GM23338 (cell line): ENCODE measurements at regions not wholly inside any gene's neighbourhood (a gene's known extent, or its start where the extent isn't known, plus 50 kb on each side); places are given as distances from the start of the nearest gene placed in this dataset.

Experiments used
- ATAC-seq: fragments of 200-7000 bp; cut with Tn5 transposase; 3 replicates; pipeline ENCODE4 v1.9.1; 2020
- DNase-seq: peaks from one replicate; pipeline ENCODE4 v3.0.0-alpha.2; 2015; ENCODE audit warnings: low spot score
- H2AFZ ChIP-seq: fragments of 200-600 bp; sonication (generic); 2 replicates; pipeline ENCODE4 v1.8.0; 2016; ENCODE audit warnings: antibody characterized with exemption, mild to moderate bottlenecking, moderate library complexity
- H3F3A ChIP-seq: fragments of 200-600 bp; sonication (generic); replicated peaks from 2 replicates; pipeline ENCODE4 v1.8.0; 2017; ENCODE audit warnings: antibody characterized with exemption, mixed run types, low read depth
- H3K27ac ChIP-seq: fragments of 200-600 bp; sonication (generic); 2 replicates; pipeline ENCODE4 v1.6.1; 2016; ENCODE audit warnings: low read depth
- H3K27me3 ChIP-seq: fragments of 200-600 bp; sonication (generic); 2 replicates; pipeline ENCODE4 v1.8.0; 2016; ENCODE audit warnings: mild to moderate bottlenecking, mixed run types, moderate library complexity; ENCODE audit not compliant: insufficient read depth
- H3K36me3 ChIP-seq: fragments of 200-600 bp; sonication (generic); 2 replicates; pipeline ENCODE4 v1.8.0; 2016; ENCODE audit warnings: mild to moderate bottlenecking; ENCODE audit not compliant: insufficient read depth
- H3K4me1 ChIP-seq: fragments of 200-600 bp; sonication (generic); 2 replicates; pipeline ENCODE4 v1.8.0; 2016; ENCODE audit warnings: mild to moderate bottlenecking, moderate library complexity; ENCODE audit not compliant: insufficient read depth
- H3K4me2 ChIP-seq: fragments of 200-600 bp; sonication (generic); 2 replicates; pipeline ENCODE4 v1.7.1; 2017; ENCODE audit warnings: mixed run types
- H3K4me3 ChIP-seq: fragments of 200-600 bp; sonication (generic); 2 replicates; pipeline ENCODE4 v1.6.1; 2016; ENCODE audit warnings: mixed run types
- H3K79me2 ChIP-seq: fragments of 200-600 bp; sonication (generic); replicated peaks from 2 replicates; pipeline ENCODE4 v1.8.0; 2017; ENCODE audit warnings: mild to moderate bottlenecking; ENCODE audit not compliant: insufficient read depth
- H3K9me2 ChIP-seq: fragments of 200-600 bp; sonication (generic); 2 replicates; pipeline ENCODE4 v1.8.0; 2017; ENCODE audit not compliant: insufficient read depth
- H4K20me1 ChIP-seq: fragments of 200-600 bp; sonication (generic); replicated peaks from 2 replicates; pipeline ENCODE4 v1.8.0; 2017; ENCODE audit warnings: mild to moderate bottlenecking; ENCODE audit not compliant: insufficient read depth
- H3K27ac Mint-ChIP-seq: 2 replicates; pipeline ENCODE4 v1.8.0; 2020; ENCODE audit warnings: inconsistent platforms, mild to moderate bottlenecking, moderate library complexity, mixed read lengths
- H3K27me3 Mint-ChIP-seq: 3 replicates; pipeline ENCODE4 v1.8.0; 2022; ENCODE audit warnings: low read depth, mild to moderate bottlenecking, moderate library complexity, mixed read lengths, inconsistent platforms; ENCODE audit not compliant: insufficient read depth, poor library complexity
- H3K36me3 Mint-ChIP-seq: 3 replicates; pipeline ENCODE4 v1.8.0; 2021; ENCODE audit warnings: low read depth, mild to moderate bottlenecking, inconsistent platforms, moderate library complexity, mixed read lengths
- H3K4me1 Mint-ChIP-seq: 3 replicates; pipeline ENCODE4 v1.8.0; 2020; ENCODE audit warnings: mild to moderate bottlenecking, inconsistent platforms, mixed read lengths
- H3K4me3 Mint-ChIP-seq: 3 replicates; pipeline ENCODE4 v1.8.0; 2021; ENCODE audit warnings: moderate library complexity, mild to moderate bottlenecking, inconsistent platforms, mixed read lengths
- H3K9me3 Mint-ChIP-seq: 3 replicates; pipeline ENCODE4 v1.8.0; 2020; ENCODE audit warnings: moderate library complexity, mild to moderate bottlenecking, inconsistent platforms, mixed read lengths
- CREB1 ChIP-seq: fragments of 250-450 bp; sonication (Bioruptor Pico); IDR thresholded peaks from 2 replicates; pipeline ENCODE4 v1.5.0; 2020; ENCODE audit warnings: low read depth, mild to moderate bottlenecking, moderate library complexity
- CTCF ChIP-seq, 2 experiments: fragments of 200-600 bp in 1 of 2; sonication (generic) in 1 of 2; conservative IDR thresholded peaks; 2 replicates each; pipeline versions ENCODE4 v1.5.1 to v1.6.1; 2016 to 2017; ENCODE audit warnings: antibody characterized with exemption in 2 of 2, low read depth in 2 of 2, mild to moderate bottlenecking in 2 of 2, moderate library complexity in 1 of 2
- EZH2phosphoT487 ChIP-seq: fragments of 200-600 bp; sonication (generic); IDR thresholded peaks from one replicate; pipeline ENCODE4 v1.8.1; 2018; ENCODE audit warnings: antibody characterized with exemption; ENCODE audit not compliant: unreplicated experiment
- NANOG ChIP-seq: IDR thresholded peaks from 2 replicates; pipeline ENCODE4 v1.6.1; 2016; ENCODE audit warnings: antibody characterized with exemption, borderline replicate concordance
- POLR2AphosphoS5 ChIP-seq: IDR thresholded peaks from 2 replicates; pipeline ENCODE4 v1.6.1; 2016; ENCODE audit warnings: antibody characterized with exemption, low read depth
- STAT1 ChIP-seq: IDR thresholded peaks from one replicate; pipeline ENCODE4 v1.6.1; 2016; ENCODE audit warnings: antibody characterized with exemption; ENCODE audit not compliant: unreplicated experiment
- ZNF114 ChIP-seq: fragments of 250-450 bp; sonication (Bioruptor Pico); IDR thresholded peaks from 2 replicates; pipeline ENCODE4 v1.5.0; 2020; ENCODE audit warnings: mild to moderate bottlenecking, moderate library complexity
- ZNF331 ChIP-seq: fragments of 250-450 bp; sonication (Bioruptor Pico); IDR thresholded peaks from 2 replicates; pipeline ENCODE4 v1.5.0; 2020; ENCODE audit warnings: low read depth, mild to moderate bottlenecking, moderate library complexity
- TF ChIP-seq, protein P1 (sequence below): IDR thresholded peaks from one replicate; pipeline ENCODE4 v1.6.1; 2018; ENCODE audit warnings: antibody characterized with exemption; ENCODE audit not compliant: unreplicated experiment
- TF ChIP-seq, protein P2 (sequence below): fragments of 250-450 bp; sonication (Bioruptor Pico); IDR thresholded peaks from 2 replicates; pipeline ENCODE4 v1.5.0; 2020; ENCODE audit warnings: mild to moderate bottlenecking, moderate library complexity

DNA sequence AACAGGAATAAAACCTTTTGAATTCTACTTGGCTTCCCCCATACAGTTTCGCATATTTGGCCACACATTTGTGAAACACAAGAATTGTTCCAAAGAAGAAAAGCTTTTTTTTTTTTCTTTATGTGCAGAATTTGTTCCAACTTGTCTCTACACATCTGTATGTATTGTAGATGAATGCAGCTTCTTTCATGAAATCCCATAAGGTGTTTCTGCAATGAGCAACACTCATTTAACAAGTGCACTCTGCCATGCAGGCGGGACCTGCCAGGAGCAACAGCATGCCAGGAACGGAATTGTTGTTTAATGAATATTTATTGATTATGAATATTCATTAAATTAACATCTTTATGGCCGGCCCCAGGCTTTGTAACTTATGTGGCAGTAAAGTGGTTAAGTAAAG is 1075.0 kb downstream of the TTLL7 start:
- Histone ChIP-seq H3F3A (no peaks in the 10 kb centered on the region), H3K36me3 (no peaks in the 10 kb centered on the region), H4K20me1 (no peaks in the 10 kb centered on the region), H3K4me3 (no peak overlapping the region), H3K27me3 (no peaks in the 10 kb centered on the region), H3K4me2 (no peak overlapping the region), H3K4me1 (peaks cover 5% of the 10 kb centered on the region; the same call in 1 of the 2 replicates), H3K27ac (no peak overlapping the region), H2AFZ (0 out of 2 replicates have a peak overlapping the region, but pooled peaks have one; percentile 64), H3K79me2 (no peaks in the 10 kb centered on the region), H3K9me2 (peaks cover 3% of the 10 kb centered on the region; the same call in 1 of the 2 replicates)
- no peak overlapping the region for H3K27ac Mint-ChIP-seq
- DNase-seq (no peak), ATAC-seq (no peak)
- H3K4me1 Mint-ChIP-seq: peaks cover 24% of the 10 kb centered on the region
- H3K4me3 Mint-ChIP-seq: no peak overlapping the region
- TF ChIP-seq CREB1 (no peak), STAT1 (no peak), CTCF (conservative IDR thresholded peaks at IDR 0.05; ENCODE audit: low read depth in 2 of 2) (no peak), ZNF331 (CRISPR knock-in tag) (no peak), NANOG (no peak), POLR2AphosphoS5 (no peak), ZNF114 (CRISPR knock-in tag) (no peak), EZH2phosphoT487 (no peak)
- TF ChIP-seq, protein P1, sequence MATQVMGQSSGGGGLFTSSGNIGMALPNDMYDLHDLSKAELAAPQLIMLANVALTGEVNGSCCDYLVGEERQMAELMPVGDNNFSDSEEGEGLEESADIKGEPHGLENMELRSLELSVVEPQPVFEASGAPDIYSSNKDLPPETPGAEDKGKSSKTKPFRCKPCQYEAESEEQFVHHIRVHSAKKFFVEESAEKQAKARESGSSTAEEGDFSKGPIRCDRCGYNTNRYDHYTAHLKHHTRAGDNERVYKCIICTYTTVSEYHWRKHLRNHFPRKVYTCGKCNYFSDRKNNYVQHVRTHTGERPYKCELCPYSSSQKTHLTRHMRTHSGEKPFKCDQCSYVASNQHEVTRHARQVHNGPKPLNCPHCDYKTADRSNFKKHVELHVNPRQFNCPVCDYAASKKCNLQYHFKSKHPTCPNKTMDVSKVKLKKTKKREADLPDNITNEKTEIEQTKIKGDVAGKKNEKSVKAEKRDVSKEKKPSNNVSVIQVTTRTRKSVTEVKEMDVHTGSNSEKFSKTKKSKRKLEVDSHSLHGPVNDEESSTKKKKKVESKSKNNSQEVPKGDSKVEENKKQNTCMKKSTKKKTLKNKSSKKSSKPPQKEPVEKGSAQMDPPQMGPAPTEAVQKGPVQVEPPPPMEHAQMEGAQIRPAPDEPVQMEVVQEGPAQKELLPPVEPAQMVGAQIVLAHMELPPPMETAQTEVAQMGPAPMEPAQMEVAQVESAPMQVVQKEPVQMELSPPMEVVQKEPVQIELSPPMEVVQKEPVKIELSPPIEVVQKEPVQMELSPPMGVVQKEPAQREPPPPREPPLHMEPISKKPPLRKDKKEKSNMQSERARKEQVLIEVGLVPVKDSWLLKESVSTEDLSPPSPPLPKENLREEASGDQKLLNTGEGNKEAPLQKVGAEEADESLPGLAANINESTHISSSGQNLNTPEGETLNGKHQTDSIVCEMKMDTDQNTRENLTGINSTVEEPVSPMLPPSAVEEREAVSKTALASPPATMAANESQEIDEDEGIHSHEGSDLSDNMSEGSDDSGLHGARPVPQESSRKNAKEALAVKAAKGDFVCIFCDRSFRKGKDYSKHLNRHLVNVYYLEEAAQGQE: no peak
- TF ChIP-seq, protein P2, sequence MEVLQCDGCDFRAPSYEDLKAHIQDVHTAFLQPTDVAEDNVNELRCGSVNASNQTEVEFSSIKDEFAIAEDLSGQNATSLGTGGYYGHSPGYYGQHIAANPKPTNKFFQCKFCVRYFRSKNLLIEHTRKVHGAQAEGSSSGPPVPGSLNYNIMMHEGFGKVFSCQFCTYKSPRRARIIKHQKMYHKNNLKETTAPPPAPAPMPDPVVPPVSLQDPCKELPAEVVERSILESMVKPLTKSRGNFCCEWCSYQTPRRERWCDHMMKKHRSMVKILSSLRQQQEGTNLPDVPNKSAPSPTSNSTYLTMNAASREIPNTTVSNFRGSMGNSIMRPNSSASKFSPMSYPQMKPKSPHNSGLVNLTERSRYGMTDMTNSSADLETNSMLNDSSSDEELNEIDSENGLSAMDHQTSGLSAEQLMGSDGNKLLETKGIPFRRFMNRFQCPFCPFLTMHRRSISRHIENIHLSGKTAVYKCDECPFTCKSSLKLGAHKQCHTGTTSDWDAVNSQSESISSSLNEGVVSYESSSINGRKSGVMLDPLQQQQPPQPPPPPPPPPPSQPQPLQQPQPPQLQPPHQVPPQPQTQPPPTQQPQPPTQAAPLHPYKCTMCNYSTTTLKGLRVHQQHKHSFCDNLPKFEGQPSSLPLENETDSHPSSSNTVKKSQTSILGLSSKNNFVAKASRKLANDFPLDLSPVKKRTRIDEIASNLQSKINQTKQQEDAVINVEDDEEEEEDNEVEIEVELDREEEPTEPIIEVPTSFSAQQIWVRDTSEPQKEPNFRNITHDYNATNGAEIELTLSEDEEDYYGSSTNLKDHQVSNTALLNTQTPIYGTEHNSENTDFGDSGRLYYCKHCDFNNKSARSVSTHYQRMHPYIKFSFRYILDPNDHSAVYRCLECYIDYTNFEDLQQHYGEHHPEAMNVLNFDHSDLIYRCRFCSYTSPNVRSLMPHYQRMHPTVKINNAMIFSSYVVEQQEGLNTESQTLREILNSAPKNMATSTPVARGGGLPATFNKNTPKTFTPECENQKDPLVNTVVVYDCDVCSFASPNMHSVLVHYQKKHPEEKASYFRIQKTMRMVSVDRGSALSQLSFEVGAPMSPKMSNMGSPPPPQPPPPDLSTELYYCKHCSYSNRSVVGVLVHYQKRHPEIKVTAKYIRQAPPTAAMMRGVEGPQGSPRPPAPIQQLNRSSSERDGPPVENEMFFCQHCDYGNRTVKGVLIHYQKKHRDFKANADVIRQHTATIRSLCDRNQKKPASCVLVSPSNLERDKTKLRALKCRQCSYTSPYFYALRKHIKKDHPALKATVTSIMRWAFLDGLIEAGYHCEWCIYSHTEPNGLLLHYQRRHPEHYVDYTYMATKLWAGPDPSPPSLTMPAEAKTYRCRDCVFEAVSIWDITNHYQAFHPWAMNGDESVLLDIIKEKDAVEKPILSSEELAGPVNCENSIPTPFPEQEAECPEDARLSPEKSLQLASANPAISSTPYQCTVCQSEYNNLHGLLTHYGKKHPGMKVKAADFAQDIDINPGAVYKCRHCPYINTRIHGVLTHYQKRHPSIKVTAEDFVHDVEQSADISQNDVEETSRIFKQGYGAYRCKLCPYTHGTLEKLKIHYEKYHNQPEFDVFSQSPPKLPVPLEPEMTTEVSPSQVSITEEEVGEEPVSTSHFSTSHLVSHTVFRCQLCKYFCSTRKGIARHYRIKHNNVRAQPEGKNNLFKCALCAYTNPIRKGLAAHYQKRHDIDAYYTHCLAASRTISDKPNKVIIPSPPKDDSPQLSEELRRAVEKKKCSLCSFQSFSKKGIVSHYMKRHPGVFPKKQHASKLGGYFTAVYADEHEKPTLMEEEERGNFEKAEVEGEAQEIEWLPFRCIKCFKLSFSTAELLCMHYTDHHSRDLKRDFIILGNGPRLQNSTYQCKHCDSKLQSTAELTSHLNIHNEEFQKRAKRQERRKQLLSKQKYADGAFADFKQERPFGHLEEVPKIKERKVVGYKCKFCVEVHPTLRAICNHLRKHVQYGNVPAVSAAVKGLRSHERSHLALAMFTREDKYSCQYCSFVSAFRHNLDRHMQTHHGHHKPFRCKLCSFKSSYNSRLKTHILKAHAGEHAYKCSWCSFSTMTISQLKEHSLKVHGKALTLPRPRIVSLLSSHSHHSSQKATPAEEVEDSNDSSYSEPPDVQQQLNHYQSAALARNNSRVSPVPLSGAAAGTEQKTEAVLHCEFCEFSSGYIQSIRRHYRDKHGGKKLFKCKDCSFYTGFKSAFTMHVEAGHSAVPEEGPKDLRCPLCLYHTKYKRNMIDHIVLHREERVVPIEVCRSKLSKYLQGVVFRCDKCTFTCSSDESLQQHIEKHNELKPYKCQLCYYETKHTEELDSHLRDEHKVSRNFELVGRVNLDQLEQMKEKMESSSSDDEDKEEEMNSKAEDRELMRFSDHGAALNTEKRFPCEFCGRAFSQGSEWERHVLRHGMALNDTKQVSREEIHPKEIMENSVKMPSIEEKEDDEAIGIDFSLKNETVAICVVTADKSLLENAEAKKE (CRISPR knock-in tag): no peak
- no peaks in the 10 kb centered on the region for H3K36me3 Mint-ChIP-seq
- no peaks in the 10 kb centered on the region for H3K9me3 Mint-ChIP-seq
- H3K27me3 Mint-ChIP-seq: no peaks in the 10 kb centered on the region
